Adrenal gland (tissue), 9 donors: ENCODE measurements at regions not wholly inside any gene's neighbourhood (a gene's known extent, or its start where the extent isn't known, plus 50 kb on each side); places are given as distances from the start of the nearest gene placed in this dataset.

ENCODE experiments used
- DNase-seq, 7 donors: peaks; one replicate each; pipeline ENCODE4 v3.0.0-alpha.2; 2019 to 2020
- H3K27ac ChIP-seq, 5 donors: fragments of 200-600 bp; sonication (generic) in 4 of 5; 1 replicate in 3 of 5; 2 replicates in 2 of 5; pipeline versions ENCODE4 v1.5.1 to v1.8.0; 2016 to 2020; ENCODE audit warnings: mild to moderate bottlenecking in 1 of 5
- H3K27me3 ChIP-seq: fragments of 200-600 bp; 2 replicates; pipeline ENCODE4 v1.8.0; 2021
- H3K36me3 ChIP-seq, 2 donors: fragments of 200-600 bp; replicated peaks in 1 of 2; 1 replicate in 1 of 2; 2 replicates in 1 of 2; pipeline versions ENCODE4 v1.5.1 to v1.8.0; 2018 to 2022
- H3K4me1 ChIP-seq, 2 donors: fragments of 200-600 bp; replicated peaks in 1 of 2; 1 replicate in 1 of 2; 2 replicates in 1 of 2; pipeline versions ENCODE4 v1.5.1 to v1.8.0; 2018 to 2021
- H3K4me3 ChIP-seq, 4 donors: fragments of 200-600 bp; sonication (generic) in 3 of 4; one replicate each; pipeline ENCODE4 v1.5.1; 2016 to 2018
- H3K9me3 ChIP-seq, 3 donors: fragments of 200-600 bp; sonication (generic) in 1 of 3; replicated peaks in 1 of 3; 1 replicate in 2 of 3; 2 replicates in 1 of 3; pipeline versions ENCODE4 v1.5.1 to v1.8.0; 2016 to 2021
- POLR2A ChIP-seq, 2 donors: fragments of 450-650 bp; IDR thresholded peaks; one replicate each; pipeline ENCODE4 v1.6.1; 2017; ENCODE audit warnings: antibody characterized with exemption in 2 of 2, mild to moderate bottlenecking in 2 of 2, moderate library complexity in 1 of 2
- WGBS, 4 donors: extraction: QIAGEN DNeasy Blood & Tissue Kit in 2 of 4; methylation state at CpG; one replicate each; pipeline versions ENCODE4 v1.1.5 to v1.1.7; 2013 to 2017; 5-methylcytosine and 5-hydroxymethylcytosine counted together
- intact Hi-C, 2 donors: fragments of 100-400 bp; cut with DNase I; formaldehyde crosslinking; loops; one replicate each; pipeline versions ENCODE4 v1.14.1 to v1.15.0; 2022 to 2023
- TF ChIP-seq, protein P1 (sequence below), 6 experiments: fragments of 450-650 bp in 4 of 6; fragments of 200-600 bp in 2 of 6; sonication (generic) in 1 of 6; IDR thresholded peaks; 1 replicate in 5 of 6; 2 replicates in 1 of 6; pipeline versions ENCODE4 v1.5.1 to v1.8.0; 2016 to 2021; ENCODE audit warnings: antibody characterized with exemption in 6 of 6, mild to moderate bottlenecking in 2 of 6, moderate library complexity in 1 of 6
- donor health status: healthy with polysubstance abuse.
- donor health status: Bipolar disorder and iron deficiency.
- donor health status: DM: yes; HTN: yes; CAD: no.
- donor health status: DM: no; HTN: no; CAD: no.
- donor health status: DM: no; HTN: no; CAD: no.

DNA sequence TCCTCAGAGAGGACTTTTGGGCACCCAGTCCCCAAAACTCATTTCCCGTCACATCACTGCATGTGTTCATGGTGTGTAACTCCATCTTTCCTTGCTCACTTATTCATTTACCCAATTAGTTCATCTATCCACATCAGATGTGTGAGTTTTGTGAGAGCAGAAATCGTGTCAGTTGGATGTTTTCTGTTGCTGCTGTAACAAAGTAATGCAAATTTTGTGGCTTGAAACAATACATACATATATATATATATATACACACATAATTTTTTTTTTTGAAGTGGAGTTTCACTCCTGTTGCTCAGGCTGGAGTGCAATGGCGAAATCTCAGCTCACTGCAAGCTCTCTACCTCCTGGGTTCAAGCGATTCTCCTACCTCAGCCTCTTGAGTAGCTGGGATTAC is 70.5 kb upstream of the BOD1 start:
- no peak for DNase-seq
- Histone ChIP-seq H3K9me3 (no peaks in the 10 kb centered on the region), H3K4me1 (no peaks in the 10 kb centered on the region), H3K27me3 (no peaks in the 10 kb centered on the region), H3K36me3 (no peaks in the 10 kb centered on the region), H3K4me3 (no peak overlapping the region), H3K27ac (no peak overlapping the region)
- intact Hi-C loops, result no loop called here
- no peak for TF ChIP-seq POLR2A (IDR thresholded peaks at IDR 0.05)
- TF ChIP-seq, protein P1, sequence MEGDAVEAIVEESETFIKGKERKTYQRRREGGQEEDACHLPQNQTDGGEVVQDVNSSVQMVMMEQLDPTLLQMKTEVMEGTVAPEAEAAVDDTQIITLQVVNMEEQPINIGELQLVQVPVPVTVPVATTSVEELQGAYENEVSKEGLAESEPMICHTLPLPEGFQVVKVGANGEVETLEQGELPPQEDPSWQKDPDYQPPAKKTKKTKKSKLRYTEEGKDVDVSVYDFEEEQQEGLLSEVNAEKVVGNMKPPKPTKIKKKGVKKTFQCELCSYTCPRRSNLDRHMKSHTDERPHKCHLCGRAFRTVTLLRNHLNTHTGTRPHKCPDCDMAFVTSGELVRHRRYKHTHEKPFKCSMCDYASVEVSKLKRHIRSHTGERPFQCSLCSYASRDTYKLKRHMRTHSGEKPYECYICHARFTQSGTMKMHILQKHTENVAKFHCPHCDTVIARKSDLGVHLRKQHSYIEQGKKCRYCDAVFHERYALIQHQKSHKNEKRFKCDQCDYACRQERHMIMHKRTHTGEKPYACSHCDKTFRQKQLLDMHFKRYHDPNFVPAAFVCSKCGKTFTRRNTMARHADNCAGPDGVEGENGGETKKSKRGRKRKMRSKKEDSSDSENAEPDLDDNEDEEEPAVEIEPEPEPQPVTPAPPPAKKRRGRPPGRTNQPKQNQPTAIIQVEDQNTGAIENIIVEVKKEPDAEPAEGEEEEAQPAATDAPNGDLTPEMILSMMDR (IDR thresholded peaks at IDR 0.05), result no peak
- WGBS, 4 donors, result 85 to 92% (median 90%) methylated on average over 4 of the region's 4 CpGs

- H3K9me3 ChIP-seq, result no peaks in the 10 kb centered on the region
- no peak overlapping the region for H3K27ac ChIP-seq
- no peaks in the 10 kb centered on the region for H3K4me1 ChIP-seq
- intact Hi-C loops, result no loop called here
- no peak overlapping the region for H3K4me3 ChIP-seq
- no peaks in the 10 kb centered on the region for H3K27me3 ChIP-seq
- 86 to 93% (median 91%) methylated on average over 3 of the region's 3 CpGs for WGBS, 4 donors
- no peaks in the 10 kb centered on the region for H3K36me3 ChIP-seq
- DNase-seq, result no peak
- no peak for TF ChIP-seq POLR2A (IDR thresholded peaks at IDR 0.05)
- TF ChIP-seq, protein P1 (IDR thresholded peaks at IDR 0.05), result no peak
Measured at GRCh38 chr5:173688703-173689102, 72.3 kb upstream of the BOD1 start.

GRCh38 chr5:173689171-173689736 is 72.8 kb upstream of the BOD1 start:
- TF ChIP-seq POLR2A (IDR thresholded peaks at IDR 0.05), result no peak
- TF ChIP-seq, protein P1 (IDR thresholded peaks at IDR 0.05), result no peak
- no peak for DNase-seq
- Histone ChIP-seq H3K27me3 (no peaks in the 10 kb centered on the region), H3K27ac (no peak overlapping the region), H3K9me3 (no peaks in the 10 kb centered on the region), H3K4me1 (no peaks in the 10 kb centered on the region), H3K36me3 (no peaks in the 10 kb centered on the region), H3K4me3 (no peak overlapping the region)
- WGBS, 4 donors, result 69 to 83% (median 74%) methylated on average over 7 of the region's 7 CpGs
- intact Hi-C loops, result no loop called here

- 53 to 71% (median 62%) methylated on average over 7 to 12 of the region's 12 CpGs for WGBS, 4 donors
- H3K36me3 ChIP-seq, result no peaks in the 10 kb centered on the region
- intact Hi-C loops, result no loop called here
- H3K4me3 ChIP-seq, result no peak overlapping the region
- no peaks in the 10 kb centered on the region for H3K9me3 ChIP-seq
- DNase-seq, result no peak
- no peak overlapping the region for H3K27ac ChIP-seq
- no peak for TF ChIP-seq POLR2A (IDR thresholded peaks at IDR 0.05)
- TF ChIP-seq, protein P1 (IDR thresholded peaks at IDR 0.05), result no peak
- H3K4me1 ChIP-seq, result no peaks in the 10 kb centered on the region
- H3K27me3 ChIP-seq, result no peaks in the 10 kb centered on the region
Measured at GRCh38 chr5:173689737-173690360, 73.4 kb upstream of the BOD1 start.
